ENCODE measurements at regions not wholly inside any gene's neighbourhood (a gene's known extent, or its start where the extent isn't known, plus 50 kb on each side); places are given as distances from the start of the nearest gene placed in this dataset.
A peak's percentile ranks its signal among the peaks of the same experiment; 100 is the strongest.

GRCh38 chr20:47879771-47880170, 94.5 kb upstream of the SULF2 start:
- peaks cover 17% of the 10 kb centered on the region for H3K4me1 ChIP-seq
- no peak overlapping the region for H3K9ac ChIP-seq
- H3K4me3 ChIP-seq: no peak overlapping the region
- H3K27ac ChIP-seq: no peak overlapping the region
- no peaks in the 10 kb centered on the region for H3K36me3 ChIP-seq
- H3K27me3 ChIP-seq: no peaks in the 10 kb centered on the region
- no peak for TF ChIP-seq Cebpa-rat (IDR thresholded peaks at IDR 0.05)
- no peaks in the 10 kb centered on the region for H3K9me3 ChIP-seq
- H3K4me2 ChIP-seq: peak overlapping the region; percentile 71
- H4K20me1 ChIP-seq: no peaks in the 10 kb centered on the region

DNA sequence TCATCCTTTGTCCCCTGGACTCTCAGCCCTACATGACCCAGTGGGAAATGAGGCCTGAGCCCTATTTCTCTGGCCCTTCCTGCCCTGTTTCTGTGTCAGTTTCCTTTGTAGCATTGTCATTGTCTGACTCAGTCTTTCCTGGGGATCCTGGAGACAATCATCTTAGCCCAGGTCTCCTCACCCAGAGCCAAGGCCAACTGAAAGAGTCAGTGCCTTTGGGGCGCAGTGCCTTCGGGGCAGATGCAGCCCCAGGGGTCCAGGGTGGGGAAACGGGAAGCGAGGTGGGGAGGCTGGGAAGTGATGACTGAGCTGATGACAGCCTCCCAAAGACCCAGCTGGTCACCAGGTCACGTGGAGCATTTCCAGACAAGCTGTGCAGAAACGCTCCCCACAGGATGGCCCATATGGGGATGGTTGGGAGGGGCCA, 93.3 kb upstream of the SULF2 start:
- Histone ChIP-seq H3K4me2 (peak overlapping the region; percentile 71), H3K9me3 (no peaks in the 10 kb centered on the region), H4K20me1 (no peaks in the 10 kb centered on the region), H3K4me1 (peaks cover 17% of the 10 kb centered on the region), H3K36me3 (no peaks in the 10 kb centered on the region), H3K27ac (0 out of 2 replicates have a peak overlapping the region, but pooled peaks have one; percentile 30), H3K27me3 (no peaks in the 10 kb centered on the region), H3K4me3 (no peak overlapping the region), H3K9ac (no peak overlapping the region)
- TF ChIP-seq Cebpa-rat (IDR thresholded peaks at IDR 0.05): no peak

- Histone ChIP-seq H3K4me3 (no peak overlapping the region), H3K27ac (no peak overlapping the region), H3K9me3 (no peaks in the 10 kb centered on the region), H3K36me3 (no peaks in the 10 kb centered on the region), H4K20me1 (no peaks in the 10 kb centered on the region), H3K9ac (no peak overlapping the region), H3K4me1 (peaks cover 17% of the 10 kb centered on the region), H3K27me3 (no peaks in the 10 kb centered on the region), H3K4me2 (no peak overlapping the region)
- no peak for TF ChIP-seq Cebpa-rat (IDR thresholded peaks at IDR 0.05)
Measured at GRCh38 chr20:47876311-47877088, 91.2 kb upstream of the SULF2 start.

DNA sequence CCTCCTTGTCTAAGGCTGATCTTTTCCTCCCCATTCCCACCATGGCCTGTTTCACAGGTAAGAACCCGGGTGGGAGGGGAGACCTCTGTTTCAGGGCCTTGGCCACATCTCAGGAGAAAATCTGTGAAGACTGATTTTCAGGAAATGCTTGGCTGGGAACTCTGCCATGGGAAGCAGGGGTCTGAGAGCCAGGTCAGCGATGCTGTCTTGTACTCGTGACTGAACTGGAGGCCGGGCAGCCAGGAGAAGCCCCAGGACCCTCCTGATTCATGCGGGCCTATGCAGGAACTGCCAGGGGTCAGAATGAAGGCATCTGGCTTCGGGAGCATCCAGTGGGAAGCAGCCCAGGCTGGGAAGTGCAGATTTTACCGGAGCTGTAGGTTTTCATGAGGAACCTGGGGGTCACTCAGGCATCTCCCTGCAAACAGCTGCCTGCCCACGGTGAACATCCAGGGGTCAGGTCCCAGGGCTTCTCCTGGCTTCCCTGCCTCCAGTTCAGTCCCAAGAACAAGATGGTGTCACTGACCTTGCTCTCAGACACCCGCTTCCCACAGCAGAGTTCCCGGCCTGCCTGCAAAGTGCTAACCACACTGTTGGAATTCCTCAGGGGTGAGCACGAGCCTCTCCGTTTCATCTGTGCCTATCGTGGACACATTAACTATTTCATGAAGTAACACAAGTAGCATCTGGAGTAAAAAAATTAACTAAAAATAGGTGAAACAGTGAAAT, 90.2 kb upstream of the SULF2 start:
- Histone ChIP-seq H3K4me1 (peaks cover 17% of the 10 kb centered on the region), H3K4me3 (no peak overlapping the region), H3K27me3 (no peaks in the 10 kb centered on the region), H3K9me3 (no peaks in the 10 kb centered on the region), H3K36me3 (no peaks in the 10 kb centered on the region), H4K20me1 (no peaks in the 10 kb centered on the region), H3K9ac (no peak overlapping the region), H3K4me2 (no peak overlapping the region), H3K27ac (no peak overlapping the region)
- TF ChIP-seq Cebpa-rat (IDR thresholded peaks at IDR 0.05): no peak

- Histone ChIP-seq H3K4me3 (no peak overlapping the region), H3K4me2 (no peak overlapping the region), H3K4me1 (no peaks in the 10 kb centered on the region), H3K9me3 (no peaks in the 10 kb centered on the region), H4K20me1 (no peaks in the 10 kb centered on the region), H3K27ac (no peak overlapping the region), H3K9ac (no peak overlapping the region), H3K36me3 (no peaks in the 10 kb centered on the region), H3K27me3 (no peaks in the 10 kb centered on the region)
- no peak for TF ChIP-seq Cebpa-rat (IDR thresholded peaks at IDR 0.05)
Measured at GRCh38 chr20:47872341-47872740, 87.1 kb upstream of the SULF2 start.

- no peak overlapping the region for H3K4me3 ChIP-seq
- no peaks in the 10 kb centered on the region for H3K9me3 ChIP-seq
- no peak overlapping the region for H3K9ac ChIP-seq
- no peak overlapping the region for H3K27ac ChIP-seq
- H3K4me2 ChIP-seq: no peak overlapping the region
- no peaks in the 10 kb centered on the region for H3K36me3 ChIP-seq
- TF ChIP-seq Cebpa-rat (IDR thresholded peaks at IDR 0.05): no peak
- no peaks in the 10 kb centered on the region for H4K20me1 ChIP-seq
- no peaks in the 10 kb centered on the region for H3K27me3 ChIP-seq
- H3K4me1 ChIP-seq: no peaks in the 10 kb centered on the region
Measured at GRCh38 chr20:47870475-47870874, 85.2 kb upstream of the SULF2 start.

DNA sequence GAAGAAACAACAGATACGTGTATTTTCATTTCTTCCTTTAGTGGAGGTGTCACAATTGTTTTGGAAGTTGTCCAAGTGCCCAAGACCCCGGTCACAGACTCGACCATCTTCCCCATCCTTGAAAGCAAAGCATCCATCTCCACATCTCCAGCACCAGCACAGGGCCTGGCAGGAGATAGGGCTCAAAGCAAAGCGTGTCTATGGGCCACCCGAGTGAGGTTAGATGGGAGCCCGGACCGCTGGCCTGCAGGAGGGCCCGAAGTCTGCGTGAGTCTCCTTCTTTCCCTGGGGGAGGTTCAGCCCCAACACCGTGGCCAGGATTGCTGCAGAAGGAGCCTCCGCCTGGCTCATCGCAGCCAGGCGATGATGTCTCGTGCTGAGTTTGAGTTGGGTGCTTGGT, 83.5 kb upstream of the SULF2 start:
- no peaks in the 10 kb centered on the region for H3K27me3 ChIP-seq
- no peak overlapping the region for H3K4me2 ChIP-seq
- H3K4me1 ChIP-seq: no peaks in the 10 kb centered on the region
- no peaks in the 10 kb centered on the region for H4K20me1 ChIP-seq
- TF ChIP-seq Cebpa-rat (IDR thresholded peaks at IDR 0.05): no peak
- H3K9ac ChIP-seq: no peak overlapping the region
- no peaks in the 10 kb centered on the region for H3K9me3 ChIP-seq
- H3K27ac ChIP-seq: no peak overlapping the region
- H3K36me3 ChIP-seq: no peaks in the 10 kb centered on the region
- H3K4me3 ChIP-seq: no peak overlapping the region

GRCh38 chr20:47868236-47868635, 83.0 kb upstream of the SULF2 start:
- no peak overlapping the region for H3K4me2 ChIP-seq
- H3K9ac ChIP-seq: no peak overlapping the region
- H3K27me3 ChIP-seq: no peaks in the 10 kb centered on the region
- no peak overlapping the region for H3K4me3 ChIP-seq
- TF ChIP-seq Cebpa-rat (IDR thresholded peaks at IDR 0.05): no peak
- H3K4me1 ChIP-seq: no peaks in the 10 kb centered on the region
- no peaks in the 10 kb centered on the region for H3K36me3 ChIP-seq
- no peaks in the 10 kb centered on the region for H4K20me1 ChIP-seq
- H3K9me3 ChIP-seq: peaks cover under 1% of the 10 kb centered on the region; the same call in 1 of the 2 replicates
- H3K27ac ChIP-seq: no peak overlapping the region

GRCh38 chr20:47867831-47868230, 82.5 kb upstream of the SULF2 start:
- Histone ChIP-seq H3K9ac (no peak overlapping the region), H3K9me3 (peaks cover 5% of the 10 kb centered on the region), H4K20me1 (no peaks in the 10 kb centered on the region), H3K27me3 (no peaks in the 10 kb centered on the region), H3K4me1 (no peaks in the 10 kb centered on the region), H3K27ac (no peak overlapping the region), H3K4me3 (no peak overlapping the region), H3K4me2 (no peak overlapping the region), H3K36me3 (no peaks in the 10 kb centered on the region)
- no peak for TF ChIP-seq Cebpa-rat (IDR thresholded peaks at IDR 0.05)

DNA sequence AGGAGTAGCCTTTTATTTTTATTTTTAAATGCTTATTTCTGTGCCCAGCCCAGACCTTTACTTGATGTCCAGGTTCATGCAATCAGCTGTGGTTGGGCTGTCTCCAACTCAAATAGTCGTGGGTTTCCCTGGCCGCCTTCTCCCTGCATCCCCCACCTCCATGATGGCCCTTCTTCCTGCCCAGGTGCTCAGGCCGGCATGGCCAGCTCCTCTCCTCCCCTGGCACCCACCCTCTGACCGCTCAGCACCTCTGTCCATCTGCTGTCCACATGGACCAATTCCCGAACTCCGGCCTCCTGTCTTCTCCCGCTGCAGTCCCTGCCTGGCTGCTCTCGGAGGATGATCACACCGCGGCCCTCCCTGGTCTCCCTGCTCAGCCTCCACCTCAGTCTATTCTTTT, 81.2 kb upstream of the SULF2 start:
- H3K9me3 ChIP-seq: peaks cover 12% of the 10 kb centered on the region
- no peak overlapping the region for H3K4me3 ChIP-seq
- no peak for TF ChIP-seq Cebpa-rat (IDR thresholded peaks at IDR 0.05)
- H4K20me1 ChIP-seq: no peaks in the 10 kb centered on the region
- H3K4me1 ChIP-seq: no peaks in the 10 kb centered on the region
- no peak overlapping the region for H3K27ac ChIP-seq
- no peak overlapping the region for H3K9ac ChIP-seq
- no peak overlapping the region for H3K4me2 ChIP-seq
- no peaks in the 10 kb centered on the region for H3K27me3 ChIP-seq
- H3K36me3 ChIP-seq: no peaks in the 10 kb centered on the region

Data from BLaER1 (cell line).